ENCODE measurements at regions not wholly inside any gene's neighbourhood (a gene's known extent, or its start where the extent isn't known, plus 50 kb on each side); places are given as distances from the start of the nearest gene placed in this dataset.

DNA sequence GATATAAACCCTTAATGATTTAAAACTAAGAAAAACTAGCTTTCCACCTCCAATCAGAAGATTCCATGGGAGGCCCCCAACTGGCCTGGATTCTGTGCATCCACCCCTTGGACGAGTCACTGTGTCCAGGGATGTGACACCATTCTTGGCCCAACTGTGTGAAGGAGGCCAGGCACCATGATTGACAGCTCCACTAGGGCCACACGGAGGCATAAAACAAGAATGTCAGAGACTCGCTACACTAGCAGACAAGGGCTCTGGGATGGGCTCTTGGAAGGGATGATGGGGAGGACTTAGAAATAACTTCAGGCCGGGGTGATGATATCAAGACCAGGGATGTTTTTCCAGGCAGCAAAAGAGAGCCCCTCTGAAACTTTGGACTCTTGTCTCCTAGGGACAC lies 117.8 kb upstream of the GNAO1 start:
- no peak for DNase-seq (ENCODE audit: low spot score)
- TF ChIP-seq, protein P1, sequence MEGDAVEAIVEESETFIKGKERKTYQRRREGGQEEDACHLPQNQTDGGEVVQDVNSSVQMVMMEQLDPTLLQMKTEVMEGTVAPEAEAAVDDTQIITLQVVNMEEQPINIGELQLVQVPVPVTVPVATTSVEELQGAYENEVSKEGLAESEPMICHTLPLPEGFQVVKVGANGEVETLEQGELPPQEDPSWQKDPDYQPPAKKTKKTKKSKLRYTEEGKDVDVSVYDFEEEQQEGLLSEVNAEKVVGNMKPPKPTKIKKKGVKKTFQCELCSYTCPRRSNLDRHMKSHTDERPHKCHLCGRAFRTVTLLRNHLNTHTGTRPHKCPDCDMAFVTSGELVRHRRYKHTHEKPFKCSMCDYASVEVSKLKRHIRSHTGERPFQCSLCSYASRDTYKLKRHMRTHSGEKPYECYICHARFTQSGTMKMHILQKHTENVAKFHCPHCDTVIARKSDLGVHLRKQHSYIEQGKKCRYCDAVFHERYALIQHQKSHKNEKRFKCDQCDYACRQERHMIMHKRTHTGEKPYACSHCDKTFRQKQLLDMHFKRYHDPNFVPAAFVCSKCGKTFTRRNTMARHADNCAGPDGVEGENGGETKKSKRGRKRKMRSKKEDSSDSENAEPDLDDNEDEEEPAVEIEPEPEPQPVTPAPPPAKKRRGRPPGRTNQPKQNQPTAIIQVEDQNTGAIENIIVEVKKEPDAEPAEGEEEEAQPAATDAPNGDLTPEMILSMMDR (IDR thresholded peaks at IDR 0.05; ENCODE audit: extremely low read depth, missing control alignments), result no peak

GRCh38 chr16:56072096-56072495 lies 119.2 kb upstream of the GNAO1 start:
- TF ChIP-seq, protein P1 (IDR thresholded peaks at IDR 0.05; ENCODE audit: extremely low read depth, missing control alignments), result no peak
- DNase-seq (ENCODE audit: low spot score), result no peak

GRCh38 chr16:56068816-56069215 lies 122.5 kb upstream of the GNAO1 start:
- TF ChIP-seq, protein P1 (IDR thresholded peaks at IDR 0.05; ENCODE audit: extremely low read depth, missing control alignments), result no peak

GRCh38 chr16:56068314-56068713 lies 123.0 kb upstream of the GNAO1 start:
- TF ChIP-seq, protein P1 (IDR thresholded peaks at IDR 0.05; ENCODE audit: extremely low read depth, missing control alignments), result no peak
- no peak for DNase-seq (ENCODE audit: low spot score)

More at GRCh38 chr16:56068816-56069215, 122.5 kb upstream of the GNAO1 start:
- no peak for DNase-seq (ENCODE audit: low spot score)

- DNase-seq (ENCODE audit: low spot score), result no peak
- TF ChIP-seq, protein P1 (IDR thresholded peaks at IDR 0.05; ENCODE audit: extremely low read depth, missing control alignments), result no peak
Observed at GRCh38 chr16:56067406-56067805, 123.9 kb upstream of the GNAO1 start.

- TF ChIP-seq, protein P1 (IDR thresholded peaks at IDR 0.05; ENCODE audit: extremely low read depth, missing control alignments), result no peak
- no peak for DNase-seq (ENCODE audit: low spot score)
Observed at GRCh38 chr16:56066617-56067016, 124.7 kb upstream of the GNAO1 start.

- DNase-seq (ENCODE audit: low spot score), result no peak
- TF ChIP-seq, protein P1 (IDR thresholded peaks at IDR 0.05; ENCODE audit: extremely low read depth, missing control alignments), result no peak
Observed at GRCh38 chr16:56063111-56063510, 128.2 kb upstream of the GNAO1 start.

All from GM20000 (cell line).